PC-9 (cell line): ENCODE measurements at regions not wholly inside any gene's neighbourhood (a gene's known extent, or its start where the extent isn't known, plus 50 kb on each side); places are given as distances from the start of the nearest gene placed in this dataset.

Source experiments
- CTCF ChIP-seq: fragments of 200-600 bp; sonication (generic); conservative IDR thresholded peaks from 2 replicates; pipeline ENCODE4 v1.6.1; 2017; ENCODE audit warnings: mixed run types, antibody characterized with exemption, mild to moderate bottlenecking, moderate library complexity
- EZH2 ChIP-seq: fragments of 200-600 bp; sonication (generic); IDR thresholded peaks from 2 replicates; pipeline ENCODE4 v1.8.0; 2017; ENCODE audit warnings: antibody characterized with exemption, low read depth

GRCh38 chr9:105142406-105143135 lies 101.9 kb upstream of the SLC44A1 start:
- no peak for TF ChIP-seq CTCF
- no peak for TF ChIP-seq EZH2
